PC-3 (cell line): ENCODE measurements at regions not wholly inside any gene's neighbourhood (a gene's known extent, or its start where the extent isn't known, plus 50 kb on each side); places are given as distances from the start of the nearest gene placed in this dataset.

Source experiments
- ATAC-seq: fragments of 200-7000 bp; cut with Tn5 transposase; 2 replicates; pipeline ENCODE4 v1.9.1; 2020; ENCODE audit warnings: mild to moderate bottlenecking, moderate library complexity
- BruUV-seq: library from RNA; stranded (reverse); fragments of 400-500 nt; replicated peaks from 2 replicates; lab custom pipeline; 2021; lab: Mats Ljungman, UMichigan
- CTCF ChIA-PET: fragments of 300-600 bp; sonication (Branson Sonifier 250); formaldehyde crosslinking; loops from one replicate; lab custom pipeline; 2022; ENCODE audit warnings: antibody characterized with exemption; lab: Charles Lee
- POLR2A ChIA-PET: fragments of 300-600 bp; sonication (Branson Sonifier 250); formaldehyde crosslinking; loops from one replicate; lab custom pipeline; 2022; ENCODE audit warnings: antibody characterized with exemption; ENCODE audit not compliant: unreplicated experiment; lab: Charles Lee
- DNase-seq: peaks from one replicate; pipeline ENCODE4 v3.0.0-alpha.2; 2015
- H2AFZ ChIP-seq: fragments of 300-600 bp; sonication (generic); 2 replicates; pipeline ENCODE4 v1.6.0; 2016; ENCODE audit warnings: antibody characterized with exemption, low read length
- H3F3A ChIP-seq: fragments of 300-600 bp; sonication (generic); one replicate; pipeline ENCODE4 v1.6.0; 2017; ENCODE audit warnings: antibody characterized with exemption, low read length, control low read depth, mild to moderate bottlenecking; ENCODE audit not compliant: unreplicated experiment
- H3K27ac ChIP-seq: fragments of 300-600 bp; sonication (generic); 2 replicates; pipeline ENCODE4 v1.5.1; 2016; ENCODE audit warnings: mild to moderate bottlenecking, low read length
- H3K27me3 ChIP-seq: fragments of 300-600 bp; sonication (generic); 2 replicates; pipeline ENCODE4 v1.6.1; 2016; ENCODE audit warnings: low read length, mixed read lengths
- H3K36me3 ChIP-seq: fragments of 300-600 bp; sonication (generic); 2 replicates; pipeline ENCODE4 v1.6.1; 2016; ENCODE audit warnings: low read depth, mixed run types, low read length, mixed read lengths
- H3K4me1 ChIP-seq: fragments of 300-600 bp; sonication (generic); 2 replicates; pipeline ENCODE4 v1.5.1; 2016; ENCODE audit warnings: low read length; ENCODE audit not compliant: insufficient read depth
- H3K4me2 ChIP-seq: fragments of 300-600 bp; sonication (generic); 2 replicates; pipeline ENCODE4 v1.6.0; 2016; ENCODE audit warnings: low read length
- H3K4me3 ChIP-seq: fragments of 300-600 bp; sonication (generic); 2 replicates; pipeline ENCODE4 v1.5.1; 2016; ENCODE audit warnings: mild to moderate bottlenecking, low read length, mixed read lengths
- H3K79me2 ChIP-seq: fragments of 300-600 bp; sonication (generic); 2 replicates; pipeline ENCODE4 v1.6.1; 2017; ENCODE audit warnings: low read length, mixed read lengths
- H3K9ac ChIP-seq: fragments of 300-600 bp; sonication (generic); 2 replicates; pipeline ENCODE4 v1.6.0; 2016; ENCODE audit warnings: mild to moderate bottlenecking, low read length
- H3K9me2 ChIP-seq: fragments of 300-600 bp; sonication (generic); replicated peaks from 2 replicates; pipeline ENCODE4 v1.6.1; 2016; ENCODE audit warnings: mixed run types, low read length, mixed read lengths
- H3K9me3 ChIP-seq: fragments of 300-600 bp; sonication (generic); 2 replicates; pipeline ENCODE4 v1.6.1; 2016; ENCODE audit warnings: low read length, mixed read lengths
- H4K20me1 ChIP-seq: fragments of 300-600 bp; sonication (generic); 2 replicates; pipeline ENCODE4 v1.6.1; 2016; ENCODE audit warnings: low read length, mixed read lengths
- CTCF ChIP-seq: fragments of 300-600 bp; sonication (generic); conservative IDR thresholded peaks from 2 replicates; pipeline ENCODE4 v1.5.1; 2017; ENCODE audit warnings: antibody characterized with exemption, low read depth, mild to moderate bottlenecking, low read length
- EZH2 ChIP-seq: fragments of 300-600 bp; sonication (generic); IDR thresholded peaks from one replicate; pipeline ENCODE4 v1.6.1; 2017; ENCODE audit warnings: antibody characterized with exemption, mild to moderate bottlenecking, low read length; ENCODE audit not compliant: unreplicated experiment
- EZH2phosphoT487 ChIP-seq: fragments of 300-600 bp; sonication (generic); IDR thresholded peaks from 2 replicates; pipeline ENCODE4 v1.6.1; 2018; ENCODE audit warnings: mild to moderate bottlenecking, antibody characterized with exemption, low read length, borderline replicate concordance
- intact Hi-C: fragments of 100-400 bp; cut with micrococcal nuclease; formaldehyde crosslinking; loops from 2 replicates; pipeline ENCODE4 v1.9.0; 2023

GRCh38 chr20:24890286-24890685 is 58.8 kb upstream of the CST7 start:
- ChIA-PET POLR2A (no interaction called here), CTCF (interaction anchor here (0.6 kb wide), 1 partner anchor 99 kb away, joined by 4 read pairs; no protein-coding TSS in a partner anchor)
- Histone ChIP-seq H3K4me1 (no peaks in the 10 kb centered on the region), H3K79me2 (no peaks in the 10 kb centered on the region), H3F3A (no peaks in the 10 kb centered on the region), H3K9me3 (no peaks in the 10 kb centered on the region), H2AFZ (no peak overlapping the region), H3K4me2 (no peak overlapping the region), H3K36me3 (no peaks in the 10 kb centered on the region), H3K9me2 (no peaks in the 10 kb centered on the region), H3K27me3 (peaks cover 95% of the 10 kb centered on the region), H3K27ac (no peak overlapping the region), H3K9ac (no peak overlapping the region), H3K4me3 (no peak overlapping the region), H4K20me1 (no peaks in the 10 kb centered on the region)
- TF ChIP-seq EZH2phosphoT487 = no peak
- no peak for TF ChIP-seq EZH2
- no peak for TF ChIP-seq CTCF
- no TSS peak for BruUV-seq
- intact Hi-C loops = no loop called here
- ATAC-seq (no peak), DNase-seq (no peak)

- no peak for ATAC-seq
- Histone ChIP-seq H3K27me3 (peaks cover 96% of the 10 kb centered on the region), H3K4me2 (no peak overlapping the region), H3K4me1 (no peaks in the 10 kb centered on the region), H3F3A (no peaks in the 10 kb centered on the region), H3K9me2 (no peaks in the 10 kb centered on the region), H3K79me2 (no peaks in the 10 kb centered on the region), H3K4me3 (no peak overlapping the region), H3K9ac (no peak overlapping the region), H3K27ac (no peak overlapping the region), H4K20me1 (no peaks in the 10 kb centered on the region), H2AFZ (no peak overlapping the region), H3K9me3 (no peaks in the 10 kb centered on the region), H3K36me3 (no peaks in the 10 kb centered on the region)
- no TSS peak for BruUV-seq
- ChIA-PET POLR2A (no interaction called here), CTCF (no interaction called here)
- no peak for TF ChIP-seq CTCF
- intact Hi-C loops = no loop called here
- no peak for DNase-seq
Observed at GRCh38 chr20:24891546-24892393, 57.3 kb upstream of the CST7 start.

GRCh38 chr20:24892522-24892921 is 56.5 kb upstream of the CST7 start:
- Histone ChIP-seq H3K4me3 (no peak overlapping the region), H4K20me1 (no peaks in the 10 kb centered on the region), H3K27ac (no peak overlapping the region), H3F3A (no peaks in the 10 kb centered on the region), H3K9me2 (no peaks in the 10 kb centered on the region), H3K36me3 (no peaks in the 10 kb centered on the region), H3K4me2 (no peak overlapping the region), H3K9me3 (no peaks in the 10 kb centered on the region), H3K9ac (no peak overlapping the region), H2AFZ (no peak overlapping the region), H3K79me2 (no peaks in the 10 kb centered on the region), H3K27me3 (peaks cover 97% of the 10 kb centered on the region), H3K4me1 (no peaks in the 10 kb centered on the region)
- ChIA-PET CTCF (no interaction called here), POLR2A (no interaction called here)
- intact Hi-C loops = no loop called here
- ATAC-seq = no peak
- no TSS peak for BruUV-seq
- TF ChIP-seq CTCF (no peak), EZH2phosphoT487 (no peak), EZH2 (no peak)
- DNase-seq = no peak
